SHP77 treated with DMSO at 0.1 percent for 48 hours (cell line): ENCODE measurements at regions not wholly inside any gene's neighbourhood (a gene's known extent, or its start where the extent isn't known, plus 50 kb on each side); places are given as distances from the start of the nearest gene placed in this dataset.

ENCODE experiments used
- DNase-seq: peaks from one replicate; lab custom pipeline; 2025; lab: John Stamatoyannopoulos, UW

GRCh38 chr3:69568951-69569350 lies 170.3 kb upstream of the MITF start:
- no peak for DNase-seq

DNA sequence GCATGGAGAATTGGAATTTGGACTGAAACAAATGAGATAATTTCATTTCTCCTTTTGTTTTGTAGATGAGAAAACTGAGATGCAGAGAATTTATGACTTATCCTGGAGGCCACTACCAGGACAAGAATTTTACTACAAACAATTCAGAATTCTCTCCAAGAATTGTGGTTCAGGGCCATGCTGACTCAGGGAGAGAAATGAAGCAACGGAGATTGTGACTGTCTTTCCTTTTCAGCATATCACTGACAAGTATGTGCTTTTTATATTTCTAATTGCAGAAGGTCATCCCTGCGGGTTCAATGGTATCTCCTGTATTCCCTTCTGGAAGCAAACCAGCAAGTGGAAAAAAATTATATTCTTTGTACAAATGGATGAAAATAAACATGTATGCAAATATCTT lies 170.8 kb upstream of the MITF start:
- no peak for DNase-seq

DNA sequence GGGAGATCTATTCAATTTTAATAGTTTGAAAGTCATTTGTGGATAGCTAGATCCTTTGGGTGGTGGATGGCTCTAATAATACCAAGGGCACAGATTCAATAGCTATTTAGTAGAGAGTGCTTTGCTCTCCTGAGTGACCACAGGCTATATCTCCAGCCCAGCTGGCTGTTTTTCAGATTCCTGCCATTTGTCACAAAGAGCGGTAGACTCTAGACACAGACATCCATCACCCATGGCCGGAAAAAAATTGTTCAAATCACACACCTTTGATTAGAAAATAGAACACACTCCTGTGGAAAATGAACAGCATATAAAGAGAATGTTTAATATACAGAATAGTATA lies 171.6 kb upstream of the MITF start:
- DNase-seq, result no peak

GRCh38 chr3:69567023-69567709 lies 172.1 kb upstream of the MITF start:
- no peak for DNase-seq

DNA sequence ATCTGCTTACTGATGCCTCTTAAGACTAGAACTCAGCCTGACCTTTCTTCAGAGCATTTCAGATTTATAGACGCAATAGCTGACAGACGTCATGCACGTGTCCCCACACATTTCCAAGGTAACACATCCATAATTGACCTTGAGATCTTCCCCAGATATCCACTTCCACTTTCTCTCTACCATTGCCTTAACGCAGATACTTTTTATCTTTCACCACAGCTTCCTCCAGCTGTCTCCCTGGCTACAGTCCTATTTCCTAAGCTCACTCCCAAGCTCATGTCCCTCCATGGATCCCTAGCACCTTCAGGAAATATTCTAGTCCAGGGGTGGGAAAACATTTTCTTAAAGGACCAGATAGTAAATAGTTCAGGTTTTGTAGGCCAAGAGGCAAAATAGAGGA lies 173.0 kb upstream of the MITF start:
- no peak for DNase-seq

DNA sequence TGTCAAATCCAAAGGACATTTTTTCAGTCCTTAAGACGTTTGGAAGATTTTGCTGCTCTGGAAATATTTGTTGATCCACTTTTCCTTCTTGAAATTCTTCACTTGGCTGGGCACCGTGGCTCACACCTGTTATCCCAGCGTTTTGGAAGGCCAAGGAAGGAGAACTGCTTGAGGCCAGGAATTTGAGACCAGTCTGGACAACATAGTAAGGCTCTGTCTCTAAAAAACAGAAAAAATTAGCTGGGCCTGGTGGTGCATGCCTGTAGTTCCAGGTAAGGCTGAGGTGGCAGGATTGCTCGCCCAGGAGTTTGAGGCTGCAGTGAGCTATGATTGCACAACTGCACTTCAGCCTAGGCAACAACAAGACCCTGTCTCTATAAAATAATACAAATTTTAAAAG lies 173.9 kb upstream of the MITF start:
- DNase-seq, result no peak

GRCh38 chr3:69563981-69564380 lies 175.3 kb upstream of the MITF start:
- no peak for DNase-seq

GRCh38 chr3:69563151-69563550 lies 176.1 kb upstream of the MITF start:
- DNase-seq, result no peak

GRCh38 chr3:69562020-69562419 lies 176.1 kb upstream of the FRMD4B start:
- no peak for DNase-seq

- no peak for DNase-seq
Measured at GRCh38 chr3:69560818-69561217, 174.9 kb upstream of the FRMD4B start.

GRCh38 chr3:69560116-69560515 lies 174.2 kb upstream of the FRMD4B start:
- DNase-seq, result no peak

GRCh38 chr3:69558912-69559311 lies 173.0 kb upstream of the FRMD4B start:
- DNase-seq, result no peak

DNA sequence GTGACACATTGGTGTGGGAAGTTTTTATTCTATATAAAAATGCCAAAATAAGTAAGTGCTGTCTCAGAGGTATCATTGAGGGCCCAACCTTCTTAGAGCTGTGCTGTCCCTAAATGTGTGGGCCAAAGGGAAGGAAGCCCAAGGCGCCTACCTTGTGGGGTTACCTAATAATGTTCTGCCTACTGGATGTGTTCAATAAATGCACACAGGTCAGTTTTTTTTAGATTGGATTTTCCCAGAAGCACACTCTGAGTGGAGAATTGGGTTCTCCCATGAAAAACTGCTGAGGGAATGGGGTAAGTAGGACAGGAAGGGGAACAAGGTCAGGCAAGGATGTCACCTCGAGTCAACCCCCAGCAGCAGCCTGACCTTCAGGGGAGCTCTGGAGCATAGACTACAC lies 168.7 kb upstream of the FRMD4B start:
- no peak for DNase-seq

DNA sequence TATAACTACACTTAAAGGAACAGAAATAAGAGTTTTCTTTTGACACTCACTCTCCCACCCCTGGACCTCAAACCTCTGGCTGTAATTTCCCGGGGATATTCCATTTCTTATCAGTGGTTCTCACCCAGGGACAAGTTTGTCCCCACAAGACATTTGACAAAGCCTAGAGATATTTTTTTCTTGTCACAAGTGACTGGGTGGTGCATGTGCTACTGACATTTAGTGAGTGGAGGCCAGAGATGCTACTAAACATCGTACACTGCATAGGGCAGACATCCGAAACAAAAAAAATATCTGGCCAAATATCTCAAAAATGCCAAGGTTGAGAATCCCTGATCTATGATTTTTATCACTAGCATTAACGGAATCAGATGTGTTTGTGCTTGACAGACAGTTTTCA lies 168.0 kb upstream of the FRMD4B start:
- no peak for DNase-seq

DNA sequence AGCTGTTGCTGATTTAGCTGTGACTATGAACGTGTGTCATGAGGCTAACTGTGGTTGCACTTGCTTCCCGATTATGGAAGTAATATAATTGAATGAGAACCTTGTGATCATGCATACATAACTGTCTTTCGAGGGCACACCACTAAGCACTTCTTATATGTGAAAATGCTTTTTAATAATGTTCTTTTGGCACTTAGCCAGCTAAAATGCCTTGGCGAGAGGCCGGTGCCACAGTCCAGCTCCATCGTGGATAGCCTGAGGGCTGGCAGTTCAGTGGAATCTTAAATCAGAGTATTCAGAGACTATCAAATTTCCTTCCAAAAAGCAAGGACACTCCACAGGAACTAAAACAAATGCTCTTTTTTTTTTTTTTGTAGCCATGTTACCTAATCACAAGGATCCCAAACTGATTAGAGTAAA lies 161.6 kb upstream of the FRMD4B start:
- no peak for DNase-seq

DNA sequence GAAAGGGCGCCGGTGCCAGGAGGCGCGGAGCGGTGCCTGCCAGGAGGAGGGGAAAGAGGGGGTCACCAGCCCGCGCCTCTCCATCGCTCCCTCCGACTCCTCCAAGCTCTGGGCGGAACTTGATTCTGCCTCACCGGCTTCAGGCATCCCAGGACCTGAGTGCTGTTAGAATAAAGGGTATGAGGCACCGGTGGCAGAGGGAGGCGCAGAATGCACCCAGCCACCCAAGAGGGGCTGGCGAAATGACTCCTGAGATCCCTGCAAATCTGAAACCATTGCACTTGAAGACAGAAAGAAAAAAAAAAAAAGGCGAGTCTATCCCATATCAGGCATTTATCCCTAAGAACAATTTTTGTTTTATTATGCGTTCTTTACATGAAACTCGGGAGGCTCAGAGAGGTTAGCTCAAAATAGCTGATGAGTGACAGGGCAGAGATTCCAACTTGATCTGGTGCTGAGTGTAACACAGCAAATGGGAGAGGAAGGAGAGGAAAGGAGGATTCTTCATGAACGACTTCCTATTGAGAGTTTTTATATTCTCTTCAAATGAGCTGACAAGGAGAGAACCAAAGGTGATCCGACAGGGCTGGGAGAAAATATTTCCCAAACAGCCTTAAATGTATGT lies 157.0 kb upstream of the FRMD4B start:
- no peak for DNase-seq

DNA sequence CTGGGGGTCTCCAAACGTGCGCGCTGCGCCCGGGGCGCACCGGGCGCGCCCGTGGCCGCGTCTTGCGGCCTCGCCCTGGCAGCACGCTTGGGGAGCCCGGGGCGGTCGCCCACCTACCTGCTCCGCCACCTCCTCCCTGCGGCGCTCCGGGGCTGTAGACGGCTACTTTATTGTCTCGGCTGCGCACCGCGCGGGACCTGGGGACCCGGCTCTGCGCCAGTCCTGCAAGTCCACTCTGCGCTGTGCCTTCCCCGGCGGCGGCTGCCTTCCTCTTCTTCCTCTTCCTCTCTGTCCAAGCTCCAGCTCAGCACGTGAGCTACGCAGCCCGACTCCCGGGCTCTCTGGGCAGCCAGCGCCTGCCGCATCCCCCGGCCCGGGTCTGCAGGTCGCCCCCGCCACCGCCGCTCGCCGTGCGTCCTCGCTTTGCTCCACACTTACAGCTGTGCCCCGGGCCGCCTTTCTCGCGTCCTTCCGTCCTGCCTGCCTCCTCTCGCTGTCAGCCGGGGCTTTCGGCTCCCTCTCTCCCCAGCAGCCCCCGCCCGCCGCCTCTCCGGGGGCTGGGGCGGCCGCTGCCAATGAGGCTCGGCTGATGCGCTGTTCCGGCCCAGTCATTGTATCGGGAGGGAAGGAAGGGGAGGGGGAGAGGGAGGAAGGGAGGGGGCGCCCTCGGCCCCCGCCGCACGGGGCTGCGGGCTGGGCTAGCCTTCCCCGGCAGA lies 156.4 kb upstream of the FRMD4B start:
- DNase-seq, result no peak

- no peak for DNase-seq
Measured at GRCh38 chr3:69541711-69542088, 155.8 kb upstream of the FRMD4B start.

GRCh38 chr3:69540706-69541581 lies 155.1 kb upstream of the FRMD4B start:
- no peak for DNase-seq

- DNase-seq, result no peak
Measured at GRCh38 chr3:69539134-69539533, 153.2 kb upstream of the FRMD4B start.

GRCh38 chr3:69538281-69538680 lies 152.4 kb upstream of the FRMD4B start:
- DNase-seq, result no peak

- no peak for DNase-seq
Measured at GRCh38 chr3:69536306-69537020, 150.6 kb upstream of the FRMD4B start.
